Right lobe of liver (tissue), 6 donors: ENCODE measurements at regions not wholly inside any gene's neighbourhood (a gene's known extent, or its start where the extent isn't known, plus 50 kb on each side); places are given as distances from the start of the nearest gene placed in this dataset.

Experiments
- ATAC-seq, 4 donors: fragments of 200-7000 bp; cut with Tn5 transposase; one replicate each; pipeline ENCODE4 v1.9.1; 2020; ENCODE audit warnings: mild to moderate bottlenecking in 4 of 4, moderate library complexity in 4 of 4
- DNase-seq, 3 donors: peaks; one replicate each; pipeline ENCODE4 v3.0.0-alpha.2; 2020
- H3K27ac ChIP-seq, 3 donors: fragments of 200-600 bp; one replicate each; pipeline ENCODE4 v1.8.0; 2022
- H3K27me3 ChIP-seq, 2 donors: fragments of 200-600 bp; one replicate each; pipeline ENCODE4 v1.8.0; 2022
- H3K36me3 ChIP-seq, 4 donors: fragments of 200-600 bp; sonication (generic) in 1 of 4; one replicate each; pipeline versions ENCODE4 v1.5.1 to v1.8.0; 2017 to 2022; ENCODE audit warnings: control low read depth in 1 of 4
- H3K4me1 ChIP-seq, 4 donors: fragments of 200-600 bp; sonication (generic) in 1 of 4; one replicate each; pipeline versions ENCODE4 v1.5.1 to v1.8.0; 2017 to 2022; ENCODE audit warnings: control low read depth in 1 of 4
- H3K4me3 ChIP-seq, 3 donors: fragments of 200-600 bp; one replicate each; pipeline ENCODE4 v1.8.0; 2022
- H3K9me3 ChIP-seq, 4 donors: fragments of 200-600 bp; sonication (generic) in 1 of 4; one replicate each; pipeline versions ENCODE4 v1.5.1 to v1.8.0; 2017 to 2022; ENCODE audit warnings: control low read depth in 1 of 4
- CTCF ChIP-seq, 4 donors: fragments of 200-600 bp in 3 of 4; fragments of 450-650 bp in 1 of 4; IDR thresholded peaks; one replicate each; pipeline versions ENCODE4 v1.5.1 to v1.8.0; 2016 to 2022; ENCODE audit warnings: antibody characterized with exemption in 4 of 4, mild to moderate bottlenecking in 2 of 4
- POLR2A ChIP-seq: fragments of 450-650 bp; IDR thresholded peaks from one replicate; pipeline ENCODE4 v1.6.1; 2017; ENCODE audit warnings: antibody characterized with exemption, mild to moderate bottlenecking
- WGBS: methylation state at CpG from one replicate; pipeline ENCODE4 v1.1.6; 2018; ENCODE audit warnings: low coverage, low lambda C conversion rate; ENCODE audit not compliant: insufficient coverage; ENCODE audit errors: missing lambda C conversion rate; 5-methylcytosine and 5-hydroxymethylcytosine counted together
- intact Hi-C, 2 donors: fragments of 100-400 bp; cut with DNase I; formaldehyde crosslinking; loops; one replicate each; pipeline versions ENCODE4 v1.11.2 to v1.14.1; 2022
- donor health status: DM: no; HTN: yes; CAD: no.
- donor health status: DM: no; HTN: no; CAD: no.
- donor health status: DM: no; HTN: no; CAD: no.
- donor health status: DM: no; HTN: yes; CAD: no.
- donor health status: DM: no; HTN: yes; CAD: no.

GRCh38 chr11:130776061-130776419 lies 140.2 kb downstream of the SNX19 start:
- no peak for TF ChIP-seq CTCF (IDR thresholded peaks at IDR 0.05)
- TF ChIP-seq POLR2A = no peak
- no peaks in the 10 kb centered on the region for H3K9me3 ChIP-seq
- no peak overlapping the region for H3K4me3 ChIP-seq
- H3K27ac ChIP-seq = no peak overlapping the region
- intact Hi-C loops = no loop called here
- ATAC-seq (no peak), DNase-seq (no peak)
- H3K27me3 ChIP-seq = no peaks in the 10 kb centered on the region
- no peaks in the 10 kb centered on the region for H3K4me1 ChIP-seq
- H3K36me3 ChIP-seq = no peaks in the 10 kb centered on the region

- no peaks in the 10 kb centered on the region for H3K9me3 ChIP-seq
- TF ChIP-seq CTCF (IDR thresholded peaks at IDR 0.05) = no peak
- TF ChIP-seq POLR2A = no peak
- no peaks in the 10 kb centered on the region for H3K36me3 ChIP-seq
- H3K4me1 ChIP-seq = no peaks in the 10 kb centered on the region
- no peak overlapping the region for H3K4me3 ChIP-seq
- WGBS = no CpG with 5 or more reads among the region's 15 CpGs
- DNase-seq (no peak), ATAC-seq (no peak)
- no peak overlapping the region for H3K27ac ChIP-seq
- no peaks in the 10 kb centered on the region for H3K27me3 ChIP-seq
- intact Hi-C loops = no loop called here
Observed at GRCh38 chr11:130778026-130778425, 138.3 kb downstream of the SNX19 start.

- Histone ChIP-seq H3K27ac (no peak overlapping the region), H3K4me1 (no peaks in the 10 kb centered on the region), H3K36me3 (no peaks in the 10 kb centered on the region), H3K27me3 (no peaks in the 10 kb centered on the region), H3K9me3 (no peaks in the 10 kb centered on the region), H3K4me3 (no peak overlapping the region)
- ATAC-seq (no peak), DNase-seq (no peak)
- TF ChIP-seq POLR2A (no peak), CTCF (IDR thresholded peaks at IDR 0.05) (no peak)
- intact Hi-C loops = no loop called here
Observed at GRCh38 chr11:130778705-130779104, 137.6 kb downstream of the SNX19 start.

GRCh38 chr11:130779267-130779666 lies 137.0 kb downstream of the SNX19 start:
- Histone ChIP-seq H3K27me3 (no peaks in the 10 kb centered on the region), H3K4me3 (no peak overlapping the region), H3K27ac (no peak overlapping the region), H3K4me1 (no peaks in the 10 kb centered on the region), H3K36me3 (no peaks in the 10 kb centered on the region), H3K9me3 (no peaks in the 10 kb centered on the region)
- TF ChIP-seq POLR2A = no peak
- no peak for TF ChIP-seq CTCF (IDR thresholded peaks at IDR 0.05)
- DNase-seq (no peak), ATAC-seq (no peak)
- WGBS = 77% methylated on average over 1 of the region's 1 CpG
- intact Hi-C loops = no loop called here

- Histone ChIP-seq H3K27me3 (no peaks in the 10 kb centered on the region), H3K27ac (no peak overlapping the region), H3K36me3 (no peaks in the 10 kb centered on the region), H3K4me1 (no peaks in the 10 kb centered on the region), H3K9me3 (no peaks in the 10 kb centered on the region), H3K4me3 (no peak overlapping the region)
- 53% methylated on average over 5 of the region's 5 CpGs for whole genome bisulfite sequencing
- ATAC-seq (no peak), DNase-seq (no peak)
- intact Hi-C loops = no loop called here
- TF ChIP-seq POLR2A = no peak
Observed at GRCh38 chr11:130779943-130780342, 136.3 kb downstream of the SNX19 start.
